AG10803 (cell line): ENCODE measurements at regions not wholly inside any gene's neighbourhood (a gene's known extent, or its start where the extent isn't known, plus 50 kb on each side); places are given as distances from the start of the nearest gene placed in this dataset.

ENCODE experiments used
- DNase-seq: peaks from one replicate; pipeline ENCODE4 v3.0.0; 2010; ENCODE audit warnings: low read depth
- H3K4me3 ChIP-seq: 2 replicates; pipeline ENCODE4 v1.5.1; 2011; ENCODE audit warnings: mild to moderate bottlenecking, low read length, control low read depth
- TF ChIP-seq, protein P1 (sequence below): conservative IDR thresholded peaks from 2 replicates; pipeline ENCODE4 v1.5.1; 2011; ENCODE audit warnings: mild to moderate bottlenecking, low read length, control low read depth, inconsistent platforms

DNA sequence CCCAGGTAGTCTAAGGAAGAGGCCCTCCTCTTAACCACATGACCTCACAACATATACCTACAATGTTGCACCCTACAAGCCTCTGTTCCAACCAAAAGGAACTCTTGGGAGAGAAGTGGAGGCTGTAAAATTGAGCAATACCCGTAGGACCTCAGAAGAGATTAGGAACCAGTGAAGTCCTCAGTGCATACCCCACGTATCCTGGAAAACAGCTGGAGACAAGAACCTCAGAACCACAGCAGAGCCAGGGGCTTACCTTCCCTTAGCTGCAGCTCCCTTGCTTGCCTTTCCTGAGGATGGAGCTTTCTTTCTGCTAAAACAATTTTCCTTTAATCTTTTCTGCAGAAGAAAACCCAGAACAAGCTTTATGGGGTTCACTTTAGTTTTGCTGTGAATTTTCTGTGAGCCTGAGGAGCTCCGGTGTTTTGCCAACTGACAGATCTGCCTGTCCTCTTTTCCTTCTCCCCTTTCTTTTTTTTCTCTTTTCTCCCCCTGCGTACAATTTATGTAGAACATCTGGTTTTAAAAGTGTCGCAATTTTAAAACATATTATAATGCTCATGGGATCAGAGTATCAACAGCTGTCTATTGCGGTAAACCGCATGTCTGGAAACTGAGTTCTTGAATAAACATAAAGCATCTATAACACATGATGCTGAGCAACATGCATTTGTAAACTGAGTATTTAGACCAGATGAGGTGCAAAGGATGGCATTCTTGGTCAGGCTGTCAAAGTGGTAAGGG, 226.4 kb upstream of the MAF start:
- no peak overlapping the region for H3K4me3 ChIP-seq
- peak; percentile 31 for DNase-seq
- TF ChIP-seq, protein P1, sequence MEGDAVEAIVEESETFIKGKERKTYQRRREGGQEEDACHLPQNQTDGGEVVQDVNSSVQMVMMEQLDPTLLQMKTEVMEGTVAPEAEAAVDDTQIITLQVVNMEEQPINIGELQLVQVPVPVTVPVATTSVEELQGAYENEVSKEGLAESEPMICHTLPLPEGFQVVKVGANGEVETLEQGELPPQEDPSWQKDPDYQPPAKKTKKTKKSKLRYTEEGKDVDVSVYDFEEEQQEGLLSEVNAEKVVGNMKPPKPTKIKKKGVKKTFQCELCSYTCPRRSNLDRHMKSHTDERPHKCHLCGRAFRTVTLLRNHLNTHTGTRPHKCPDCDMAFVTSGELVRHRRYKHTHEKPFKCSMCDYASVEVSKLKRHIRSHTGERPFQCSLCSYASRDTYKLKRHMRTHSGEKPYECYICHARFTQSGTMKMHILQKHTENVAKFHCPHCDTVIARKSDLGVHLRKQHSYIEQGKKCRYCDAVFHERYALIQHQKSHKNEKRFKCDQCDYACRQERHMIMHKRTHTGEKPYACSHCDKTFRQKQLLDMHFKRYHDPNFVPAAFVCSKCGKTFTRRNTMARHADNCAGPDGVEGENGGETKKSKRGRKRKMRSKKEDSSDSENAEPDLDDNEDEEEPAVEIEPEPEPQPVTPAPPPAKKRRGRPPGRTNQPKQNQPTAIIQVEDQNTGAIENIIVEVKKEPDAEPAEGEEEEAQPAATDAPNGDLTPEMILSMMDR = no peak

DNA sequence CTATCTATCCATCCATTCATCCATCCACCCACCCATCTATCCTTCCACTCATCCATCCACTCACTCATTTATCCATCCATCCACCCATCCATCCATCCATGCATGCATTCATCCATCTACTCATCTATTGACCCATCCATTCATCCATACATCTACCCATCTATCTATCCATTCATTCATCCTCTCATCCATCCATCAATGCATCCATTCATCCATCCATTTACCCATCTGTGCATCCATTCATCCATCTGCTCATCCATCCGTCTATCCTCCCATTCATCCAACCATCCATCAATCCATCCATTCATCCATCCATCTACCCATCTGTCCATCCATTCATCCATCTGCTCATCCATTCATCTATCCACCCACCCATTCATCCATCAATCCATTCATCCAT, 224.5 kb upstream of the MAF start:
- TF ChIP-seq, protein P1 = no peak
- no peak for DNase-seq
- no peak overlapping the region for H3K4me3 ChIP-seq

DNA sequence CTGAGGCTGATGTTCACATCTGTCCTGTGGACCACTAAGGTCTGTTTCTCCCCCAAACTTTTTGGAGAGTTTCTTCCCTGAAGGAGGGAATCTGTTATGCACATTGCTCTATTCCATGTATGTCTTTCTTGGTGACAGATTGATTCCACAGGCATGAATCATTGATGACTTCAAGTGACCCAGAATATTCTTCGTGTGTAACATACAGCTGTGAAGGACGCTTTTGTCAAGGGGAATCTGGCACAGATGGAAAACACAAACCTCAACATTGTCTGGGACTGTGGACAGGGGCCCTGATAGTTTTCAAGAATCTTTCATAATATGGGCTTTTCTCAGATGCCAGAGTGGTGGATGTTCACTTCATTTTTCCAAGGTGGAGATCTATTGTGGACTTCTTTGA, 223.1 kb upstream of the MAF start:
- TF ChIP-seq, protein P1 = no peak
- no peak overlapping the region for H3K4me3 ChIP-seq
- no peak for DNase-seq

DNA sequence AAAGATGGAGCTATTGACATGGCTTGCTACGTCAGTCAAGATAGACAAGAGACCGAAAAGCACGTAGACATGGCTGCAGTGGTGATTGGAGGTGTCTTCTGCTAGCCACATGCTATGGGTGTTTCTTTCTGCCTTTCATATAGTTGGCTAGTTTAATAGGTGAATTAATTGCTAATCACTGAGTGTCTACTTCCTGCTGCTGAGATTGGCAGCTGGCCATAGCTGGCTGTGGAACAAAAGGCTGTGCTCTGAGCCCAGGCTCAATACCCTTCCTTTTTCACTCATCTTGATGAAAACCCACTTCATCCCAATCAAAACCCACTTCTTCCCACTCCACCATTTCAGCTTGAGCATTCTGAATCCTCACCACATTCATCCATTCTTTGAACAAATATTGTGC, 221.4 kb upstream of the MAF start:
- TF ChIP-seq, protein P1 = no peak
- no peak for DNase-seq
- no peak overlapping the region for H3K4me3 ChIP-seq

DNA sequence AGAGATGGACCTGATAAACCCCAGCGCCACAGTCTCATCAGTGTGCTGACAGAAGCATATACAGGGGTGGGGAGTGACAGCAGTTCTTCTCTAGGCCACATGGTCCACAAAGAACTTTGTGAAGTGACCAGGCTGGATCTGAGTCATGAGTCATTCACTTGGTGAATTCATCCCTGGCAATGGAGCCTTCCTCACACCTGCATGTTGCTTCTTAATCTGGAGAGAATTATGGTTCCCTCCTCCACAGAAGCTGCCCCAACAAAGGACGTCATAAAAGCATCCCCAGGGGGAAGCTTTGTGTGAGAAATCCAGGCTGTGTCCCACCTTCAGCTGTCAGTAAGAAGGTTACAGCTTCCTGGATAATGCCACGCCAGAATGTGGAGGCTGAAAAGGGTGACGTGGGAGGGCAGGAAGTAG, 215.6 kb upstream of the MAF start:
- DNase-seq = no peak
- H3K4me3 ChIP-seq = no peak overlapping the region
- TF ChIP-seq, protein P1 = no peak

DNA sequence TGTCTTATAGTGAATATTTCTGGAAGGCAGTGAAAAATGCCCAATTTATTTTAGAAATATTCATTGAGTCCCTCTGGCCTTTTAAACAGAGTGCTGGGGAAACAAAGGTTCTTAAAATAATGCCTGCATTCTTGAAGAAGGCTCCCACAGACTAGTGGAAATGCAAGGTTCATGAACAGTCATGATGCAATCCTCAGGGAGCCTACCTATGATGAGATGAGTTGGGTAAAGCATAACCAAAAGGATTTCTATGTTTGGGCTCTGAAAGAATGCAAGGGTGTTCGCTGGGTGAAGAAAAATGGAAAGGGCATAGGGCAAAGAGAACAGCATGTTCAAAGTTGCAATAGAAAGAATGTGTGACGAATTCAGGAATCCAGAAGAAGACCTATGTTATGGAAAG, 214.5 kb upstream of the MAF start:
- no peak overlapping the region for H3K4me3 ChIP-seq
- TF ChIP-seq, protein P1 = no peak
- DNase-seq = no peak

DNA sequence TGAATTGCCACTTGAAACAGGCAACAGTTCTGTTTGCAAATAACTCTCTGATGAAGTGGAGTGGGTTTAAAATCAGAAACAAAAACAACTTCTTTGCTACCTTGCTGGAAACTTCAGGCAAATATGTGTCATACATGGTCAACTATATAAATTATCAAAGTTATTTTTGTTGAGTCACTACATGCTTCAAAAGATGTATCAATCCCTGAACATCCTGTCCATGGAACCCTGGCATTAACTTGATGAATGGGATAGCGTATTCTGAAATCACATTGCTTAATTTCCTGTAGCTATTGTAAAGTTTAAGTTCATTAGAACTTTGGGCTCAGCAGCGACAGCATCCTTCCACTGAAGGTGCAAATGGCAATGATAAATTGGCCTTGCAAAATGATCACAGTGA, 213.6 kb upstream of the MAF start:
- TF ChIP-seq, protein P1 = no peak
- H3K4me3 ChIP-seq = no peak overlapping the region
- DNase-seq = no peak
